Stimulated activated CD4-positive, alpha-beta T cell treated with anti-CD3 and anti-CD28 coated beads, Interleukin-1b, Interleukin-23, amount 100 ng/mL, for 1 hour (primary cell): ENCODE measurements at regions not wholly inside any gene's neighbourhood (a gene's known extent, or its start where the extent isn't known, plus 50 kb on each side); places are given as distances from the start of the nearest gene placed in this dataset.

Experiments
- DNase-seq, 2 donors: peaks; one replicate each; pipeline ENCODE4 v3.0.0-alpha.2; 2020; ENCODE audit warnings: low read depth in 2 of 2

- no peak for DNase-seq
Observed at GRCh38 chr2:120785228-120785966, 49.7 kb downstream of the GLI2 start.

- DNase-seq, result no peak
Observed at GRCh38 chr2:120786038-120786960, 50.6 kb downstream of the GLI2 start.

GRCh38 chr2:120787111-120787821, 51.6 kb downstream of the GLI2 start:
- DNase-seq, result no peak

GRCh38 chr2:120787822-120788700, 52.4 kb downstream of the GLI2 start:
- no peak for DNase-seq

- no peak for DNase-seq
Observed at GRCh38 chr2:120791243-120791961, 55.7 kb downstream of the GLI2 start.

- no peak for DNase-seq
Observed at GRCh38 chr2:120791962-120792297, 56.3 kb downstream of the GLI2 start.

GRCh38 chr2:120793682-120794403, 58.2 kb downstream of the GLI2 start:
- DNase-seq, result no peak

GRCh38 chr2:120794716-120795115, 59.0 kb downstream of the GLI2 start:
- no peak for DNase-seq

- no peak for DNase-seq
Observed at GRCh38 chr2:120796094-120796493, 60.4 kb downstream of the GLI2 start.

- DNase-seq, result no peak
Observed at GRCh38 chr2:120797421-120798221, 62.0 kb downstream of the GLI2 start.

- no peak for DNase-seq
Observed at GRCh38 chr2:120798567-120799247, 63.0 kb downstream of the GLI2 start.

GRCh38 chr2:120802158-120802557, 66.5 kb downstream of the GLI2 start:
- no peak for DNase-seq

- no peak for DNase-seq
Observed at GRCh38 chr2:120802867-120803484, 67.3 kb downstream of the GLI2 start.

GRCh38 chr2:120803764-120804335, 68.2 kb downstream of the GLI2 start:
- DNase-seq, result no peak

GRCh38 chr2:120804459-120804858, 68.8 kb downstream of the GLI2 start:
- no peak for DNase-seq

- no peak for DNase-seq
Observed at GRCh38 chr2:120805011-120805410, 69.3 kb downstream of the GLI2 start.

- DNase-seq, result no peak
Observed at GRCh38 chr2:120805602-120806001, 69.9 kb downstream of the GLI2 start.

- no peak for DNase-seq
Observed at GRCh38 chr2:120807751-120808150, 72.1 kb downstream of the GLI2 start.
